Pancreas (tissue), 10 donors: ENCODE measurements at regions not wholly inside any gene's neighbourhood (a gene's known extent, or its start where the extent isn't known, plus 50 kb on each side); places are given as distances from the start of the nearest gene placed in this dataset.
A peak's percentile ranks its signal among the peaks of the same experiment; 100 is the strongest.

Experiments used
- ATAC-seq, 4 donors: fragments of 200-7000 bp; cut with Tn5 transposase; one replicate each; pipeline versions ENCODE4 v1.8.0 to v1.9.1; 2020; ENCODE audit warnings: mild to moderate bottlenecking in 4 of 4, moderate library complexity in 4 of 4
- DNase-seq, 6 donors: peaks; one replicate each; pipeline ENCODE4 v3.0.0-alpha.2; 2020
- FAIRE-seq: peaks from 2 replicates; lab custom pipeline; 2012; peaks lifted over from hg19 to GRCh38; lab: Jason Lieb, UNC
- H3K27ac ChIP-seq, 4 donors: fragments of 200-600 bp; sonication (generic); 1 replicate in 3 of 4; 2 replicates in 1 of 4; pipeline versions ENCODE4 v1.5.0 to v1.8.0; 2020
- H3K27me3 ChIP-seq, 4 donors: fragments of 200-600 bp; one replicate each; pipeline ENCODE4 v1.8.0; 2021
- H3K36me3 ChIP-seq, 3 donors: fragments of 200-600 bp; sonication (generic) in 1 of 3; one replicate each; pipeline versions ENCODE4 v1.5.0 to v1.8.0; 2020 to 2021
- H3K4me1 ChIP-seq, 3 donors: fragments of 200-600 bp; one replicate each; pipeline ENCODE4 v1.8.0; 2021
- H3K4me3 ChIP-seq, 4 donors: fragments of 200-600 bp; sonication (generic) in 2 of 4; one replicate each; pipeline versions ENCODE4 v1.5.0 to v1.8.0; 2020 to 2021
- H3K9me3 ChIP-seq, 4 donors: fragments of 200-600 bp; one replicate each; pipeline ENCODE4 v1.8.0; 2021
- CTCF ChIP-seq, 4 donors: fragments of 200-600 bp; sonication (generic) in 3 of 4; IDR thresholded peaks; one replicate each; pipeline versions ENCODE4 v1.5.0 to v1.8.0; 2021; ENCODE audit warnings: antibody characterized with exemption in 4 of 4
- WGBS, 2 donors: extraction: QIAGEN DNeasy Blood & Tissue Kit; methylation state at CpG; one replicate each; pipeline ENCODE4 v1.1.7; 2013; 5-methylcytosine and 5-hydroxymethylcytosine counted together
- intact Hi-C, 3 donors: fragments of 100-400 bp; cut with DNase I; formaldehyde crosslinking; loops; one replicate each; pipeline versions ENCODE4 v1.11.1 to v1.14.2; 2022
- donor health status: healthy with polysubstance abuse.
- donor health status: DM: no; HTN: no; CAD: no; lungs with moderate emphysema.
- donor health status: DM: no; HTN: no; CAD: no.
- donor health status: control.
- donor health status: control.
- donor health status: Bipolar disorder and iron deficiency.
- donor health status: DM: yes; HTN: yes; CAD: no.
- donor health status: DM: no; HTN: no; CAD: no.
- donor health status: DM: no; HTN: no; CAD: no.
- donor health status: DM: yes; HTN: yes; CAD: no.

GRCh38 chr22:49090853-49091135 is 736.9 kb downstream of the BRD1 start:
- WGBS, 2 donors, result 48 to 50% methylated on average over 10 of the region's 10 CpGs
- H3K36me3 ChIP-seq, result no peaks in the 10 kb centered on the region
- ATAC-seq (no peak), DNase-seq (peak in 1 of 6 donors; percentile 39), FAIRE-seq (no peak)
- intact Hi-C loops, result no loop called here
- H3K9me3 ChIP-seq, result no peaks in the 10 kb centered on the region
- H3K27ac ChIP-seq, result no peak overlapping the region
- H3K27me3 ChIP-seq, result no peaks in the 10 kb centered on the region
- TF ChIP-seq CTCF (IDR thresholded peaks at IDR 0.05), result no peak
- no peak overlapping the region for H3K4me3 ChIP-seq
- no peaks in the 10 kb centered on the region for H3K4me1 ChIP-seq

GRCh38 chr22:49090061-49090852 is 737.4 kb downstream of the BRD1 start:
- H3K4me1 ChIP-seq, result no peaks in the 10 kb centered on the region
- H3K4me3 ChIP-seq, result no peak overlapping the region
- 59 to 79% methylated on average over 20 of the region's 20 CpGs for WGBS, 2 donors
- H3K36me3 ChIP-seq, result no peaks in the 10 kb centered on the region
- intact Hi-C loops, result no loop called here
- ATAC-seq, result no peak
- H3K27ac ChIP-seq, result no peak overlapping the region
- H3K9me3 ChIP-seq, result no peaks in the 10 kb centered on the region
- H3K27me3 ChIP-seq, result no peaks in the 10 kb centered on the region
- no peak for TF ChIP-seq CTCF (IDR thresholded peaks at IDR 0.05)
- FAIRE-seq, result no peak
- DNase-seq, result peak in 1 of 6 donors; percentile 33

- Histone ChIP-seq H3K36me3 (no peaks in the 10 kb centered on the region), H3K27me3 (no peaks in the 10 kb centered on the region), H3K27ac (no peak overlapping the region), H3K4me1 (no peaks in the 10 kb centered on the region), H3K9me3 (no peaks in the 10 kb centered on the region), H3K4me3 (no peak overlapping the region)
- intact Hi-C loops, result no loop called here
- 65 to 79% methylated on average over 35 of the region's 35 CpGs for WGBS, 2 donors
- no peak for TF ChIP-seq CTCF (IDR thresholded peaks at IDR 0.05)
- ATAC-seq, result no peak
- peak in 1 of 6 donors; percentile 35 for DNase-seq
- FAIRE-seq, result no peak
Observed at GRCh38 chr22:49088801-49089791, 738.6 kb downstream of the BRD1 start.

- H3K4me1 ChIP-seq, result no peaks in the 10 kb centered on the region
- no peak for TF ChIP-seq CTCF (IDR thresholded peaks at IDR 0.05)
- no peaks in the 10 kb centered on the region for H3K36me3 ChIP-seq
- intact Hi-C loops, result no loop called here
- 58 to 61% methylated on average over 26 of the region's 26 CpGs for whole genome bisulfite sequencing, 2 donors
- no peak overlapping the region for H3K4me3 ChIP-seq
- ATAC-seq (no peak), DNase-seq (peak in 1 of 6 donors; percentile 39), FAIRE-seq (no peak)
- H3K27ac ChIP-seq, result no peak overlapping the region
- no peaks in the 10 kb centered on the region for H3K9me3 ChIP-seq
- no peaks in the 10 kb centered on the region for H3K27me3 ChIP-seq
Observed at GRCh38 chr22:49087716-49088601, 739.7 kb downstream of the BRD1 start.
